GM19240 (cell line): ENCODE measurements at regions not wholly inside any gene's neighbourhood (a gene's known extent, or its start where the extent isn't known, plus 50 kb on each side); places are given as distances from the start of the nearest gene placed in this dataset.

Experiments used
- DNase-seq: peaks from one replicate; pipeline ENCODE4 v3.0.0; 2011; ENCODE audit warnings: low spot score; ENCODE audit not compliant: insufficient read length

DNA sequence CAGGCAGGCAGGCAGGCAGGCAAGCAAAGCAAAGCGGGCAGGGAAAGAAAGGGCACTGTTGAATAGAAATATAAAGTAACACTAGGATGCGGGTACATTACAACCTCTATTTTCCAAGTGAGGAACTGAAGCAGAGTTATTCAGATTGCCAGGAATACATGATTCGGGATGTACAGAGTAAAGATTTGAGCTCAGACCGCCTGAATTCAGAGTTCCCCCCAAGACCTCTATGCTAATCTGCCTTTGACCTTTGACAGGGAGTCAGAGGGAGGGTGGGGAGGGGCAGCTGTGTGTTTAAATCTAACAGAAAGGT, 271.9 kb upstream of the SMIM31 start:
- DNase-seq, result no peak

DNA sequence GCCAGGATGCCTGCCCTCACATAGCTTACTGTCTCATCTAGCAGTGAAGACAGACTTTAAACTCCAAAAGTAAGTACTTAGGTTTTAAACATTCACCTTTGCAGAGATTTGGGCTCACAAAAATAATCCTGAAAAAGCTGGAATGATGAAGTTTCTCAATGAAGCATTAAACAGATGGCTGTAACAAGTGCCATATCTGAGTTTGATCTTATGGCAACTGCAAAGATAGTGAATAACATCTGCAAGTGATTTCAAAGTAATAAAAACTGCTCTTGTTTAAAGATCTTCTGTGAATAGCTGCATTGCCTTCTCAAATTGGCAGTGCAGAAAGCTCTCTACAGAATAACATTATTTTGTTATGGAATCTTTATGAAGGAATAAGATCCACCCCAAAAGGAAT, 271.2 kb upstream of the SMIM31 start:
- no peak for DNase-seq

- no peak for DNase-seq
These were observed 270.2 kb upstream of the SMIM31 start for GRCh38 chr4:164483711-164484110.

- DNase-seq, result no peak
These were observed 269.4 kb upstream of the SMIM31 start for GRCh38 chr4:164484551-164484950.

- no peak for DNase-seq
These were observed 268.8 kb upstream of the SMIM31 start for GRCh38 chr4:164485136-164485535.

- no peak for DNase-seq
These were observed 265.8 kb upstream of the SMIM31 start for GRCh38 chr4:164488114-164488513.

DNA sequence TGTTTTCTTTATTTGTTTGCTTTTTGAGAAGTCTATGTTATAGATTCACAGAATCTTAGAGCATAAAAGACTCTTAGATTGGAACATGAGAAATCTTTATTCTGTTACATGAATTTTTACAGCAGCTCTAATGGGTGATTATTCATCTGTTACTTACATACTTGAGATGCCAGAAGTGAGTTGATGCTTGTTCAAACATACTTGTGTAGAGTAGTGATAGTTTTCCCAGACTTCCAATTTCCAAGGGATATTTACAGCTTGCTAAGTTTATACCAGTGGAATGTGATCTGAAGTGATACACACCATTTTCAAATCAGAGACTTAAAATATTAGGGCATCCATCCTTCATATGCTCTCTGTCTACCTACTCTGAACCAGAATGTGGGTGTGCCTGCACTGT, 252.9 kb upstream of the SMIM31 start:
- DNase-seq, result no peak

DNA sequence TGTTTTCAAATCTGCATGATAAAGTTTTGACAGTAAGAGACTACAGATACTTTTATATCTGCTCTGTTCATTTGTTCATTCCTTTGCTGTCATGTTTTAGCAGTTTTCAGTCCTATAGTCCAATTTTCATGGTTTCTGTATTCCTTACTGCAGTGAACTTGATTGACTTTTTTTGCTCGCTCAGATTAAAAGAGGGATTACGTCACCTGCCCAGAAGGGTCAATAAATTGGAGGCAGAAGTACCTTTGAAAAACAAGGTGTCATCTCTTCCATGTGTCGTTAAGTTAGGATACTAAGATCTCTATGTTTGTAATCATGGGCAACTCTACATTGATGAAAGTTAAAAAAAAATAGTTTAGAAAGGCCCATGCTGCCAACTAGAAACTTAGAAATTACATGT, 250.1 kb upstream of the SMIM31 start:
- no peak for DNase-seq

- DNase-seq, result no peak
These were observed 245.8 kb upstream of the SMIM31 start for GRCh38 chr4:164508097-164508496.

GRCh38 chr4:164508771-164509170, 245.2 kb upstream of the SMIM31 start:
- DNase-seq, result no peak

- DNase-seq, result no peak
These were observed 244.0 kb upstream of the SMIM31 start for GRCh38 chr4:164509951-164510350.

DNA sequence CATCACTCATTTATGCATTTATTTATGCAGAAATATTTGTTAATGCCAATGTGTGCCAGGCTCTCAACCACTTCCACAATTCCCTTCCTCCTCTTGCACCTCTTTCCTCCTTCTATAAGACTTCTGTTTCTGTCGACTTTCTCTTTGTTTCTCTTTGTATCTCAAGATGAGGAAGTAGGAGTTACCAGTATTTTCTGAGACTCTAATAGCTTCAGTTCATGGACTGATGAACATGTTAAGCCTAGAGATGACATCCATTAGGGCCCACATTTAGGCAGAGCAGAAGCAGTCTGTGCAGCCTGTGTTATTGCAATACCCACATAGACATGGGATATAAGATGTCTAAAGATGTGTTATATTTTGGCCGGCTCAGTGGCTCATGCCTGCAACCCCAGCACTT, 241.8 kb upstream of the SMIM31 start:
- no peak for DNase-seq

- no peak for DNase-seq
These were observed 239.2 kb upstream of the SMIM31 start for GRCh38 chr4:164514765-164515164.

GRCh38 chr4:164524789-164525188, 229.1 kb upstream of the SMIM31 start:
- no peak for DNase-seq

DNA sequence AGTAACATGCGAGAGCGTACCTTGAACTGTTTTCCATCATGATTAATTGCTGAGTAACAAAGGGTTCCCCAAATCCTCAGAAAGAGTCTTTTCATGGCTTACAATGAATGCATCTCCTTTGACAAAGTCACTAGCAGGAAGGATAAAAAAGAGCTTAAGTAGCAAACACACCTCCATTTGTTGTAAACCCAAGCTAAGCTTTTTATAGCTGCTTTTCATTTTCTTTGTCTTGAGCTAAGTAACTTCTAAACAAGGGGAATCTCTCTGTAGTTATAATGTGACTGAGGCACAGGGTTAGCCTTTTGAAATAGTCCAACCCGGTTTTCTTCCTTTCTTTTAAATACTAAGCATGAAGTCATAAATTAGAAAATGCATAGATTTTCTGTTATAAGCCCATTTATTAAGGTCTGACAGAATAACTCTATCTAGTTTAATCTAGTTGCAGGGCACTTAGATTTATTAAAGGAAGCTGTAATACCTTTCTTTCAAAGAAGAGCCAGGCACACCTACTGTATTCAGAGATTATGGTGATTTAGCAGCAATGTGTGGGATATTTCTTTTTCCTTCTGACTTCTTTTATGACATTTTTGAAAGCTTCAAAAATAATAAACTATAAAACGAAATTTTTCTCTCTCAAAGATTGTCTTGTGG, 226.9 kb upstream of the SMIM31 start:
- no peak for DNase-seq

DNA sequence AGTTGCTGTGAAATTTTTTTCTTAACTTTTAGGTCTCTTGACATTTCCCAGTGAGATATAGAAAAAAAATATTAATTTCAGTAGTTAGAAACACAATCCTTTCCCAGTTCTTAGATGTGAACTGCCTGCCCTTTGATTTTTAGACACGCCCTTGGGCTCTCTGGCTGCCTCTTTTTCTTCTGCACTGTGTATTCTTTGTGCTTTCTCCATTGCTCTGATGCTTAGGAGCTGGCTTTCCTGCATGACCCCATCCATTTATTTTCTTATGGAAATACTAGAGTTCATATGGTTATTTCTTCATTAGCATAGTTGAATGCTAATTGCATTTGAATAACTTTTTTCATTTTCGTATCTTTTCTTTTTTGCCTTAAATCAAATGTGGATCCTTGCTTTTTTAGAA, 224.9 kb upstream of the SMIM31 start:
- DNase-seq, result no peak

- DNase-seq, result no peak
These were observed 224.4 kb upstream of the SMIM31 start for GRCh38 chr4:164529486-164529885.

DNA sequence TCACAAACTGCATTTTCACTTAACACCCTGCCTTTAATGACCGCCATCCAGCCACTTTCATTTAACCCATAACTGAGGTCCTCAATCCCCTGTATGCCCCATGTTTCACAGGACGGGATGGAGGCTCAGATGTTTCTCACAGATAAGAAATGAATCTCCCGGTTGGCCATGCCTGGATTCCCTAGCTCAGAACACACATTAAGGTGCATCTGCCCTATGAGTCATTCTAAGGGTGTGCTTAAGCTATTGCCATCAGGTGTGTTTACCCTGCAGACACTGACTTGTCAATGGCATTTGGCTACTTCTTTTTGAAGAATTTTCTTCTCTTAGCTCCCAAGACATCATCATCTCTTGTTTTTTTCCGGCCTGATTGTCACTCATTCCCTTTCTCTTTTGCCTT, 222.6 kb upstream of the SMIM31 start:
- no peak for DNase-seq

- no peak for DNase-seq
These were observed 217.1 kb upstream of the SMIM31 start for GRCh38 chr4:164536814-164537213.

GRCh38 chr4:164538097-164538496, 215.8 kb upstream of the SMIM31 start:
- no peak for DNase-seq

DNA sequence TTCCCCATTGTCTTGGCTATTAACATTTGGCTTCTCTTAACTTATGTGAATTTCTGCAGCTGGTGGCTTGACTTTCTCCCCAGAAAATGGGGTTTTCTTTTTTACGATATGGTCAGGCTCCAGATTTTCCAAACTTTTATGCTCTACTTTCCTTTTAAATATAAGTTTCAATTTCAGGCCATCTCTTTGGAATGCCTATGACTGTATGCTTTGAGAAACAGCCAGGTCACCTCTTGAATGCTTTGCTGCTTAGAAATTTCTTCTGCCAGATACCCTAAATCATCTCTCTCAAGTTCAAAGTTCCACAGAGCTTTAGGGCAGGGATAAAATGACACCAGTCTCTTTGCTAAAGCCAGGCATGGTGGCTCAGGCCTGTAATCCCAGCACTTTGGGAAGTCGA, 212.9 kb upstream of the SMIM31 start:
- no peak for DNase-seq

GRCh38 chr4:164542431-164542830, 211.5 kb upstream of the SMIM31 start:
- no peak for DNase-seq

DNA sequence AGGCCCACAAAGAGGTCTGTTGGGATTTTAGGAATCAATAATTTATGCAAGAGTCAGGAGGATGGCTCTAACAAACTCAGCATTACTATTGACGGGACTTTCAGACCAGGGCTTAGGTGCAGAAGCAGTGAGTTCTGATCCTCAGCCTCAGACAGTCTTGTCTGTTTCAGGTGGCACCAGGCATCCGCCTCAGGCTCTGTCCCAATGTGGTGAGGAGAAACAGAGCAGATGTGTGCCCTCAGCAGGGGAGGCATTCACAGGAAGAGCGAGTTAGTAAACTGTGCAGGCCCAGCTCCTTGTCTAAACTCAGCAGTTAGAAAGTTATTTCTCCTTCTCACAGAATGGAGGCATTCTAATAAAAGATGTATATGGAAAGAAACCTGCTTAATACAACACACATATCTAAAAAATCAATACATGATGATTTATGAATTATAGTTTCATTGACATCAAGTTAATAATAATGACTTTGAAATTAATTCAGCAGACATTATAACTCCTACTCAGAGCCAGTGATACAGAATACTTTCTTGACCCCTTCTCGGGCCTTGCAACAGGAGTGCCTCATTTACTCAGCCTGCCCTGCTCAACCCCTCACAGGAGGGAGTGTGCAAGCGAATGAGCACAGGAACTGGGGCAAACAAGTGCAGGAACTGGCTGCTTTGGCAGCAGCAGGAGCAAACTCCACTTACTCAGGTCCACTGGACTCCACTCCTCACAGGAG, 202.8 kb upstream of the SMIM31 start:
- DNase-seq, result no peak

DNA sequence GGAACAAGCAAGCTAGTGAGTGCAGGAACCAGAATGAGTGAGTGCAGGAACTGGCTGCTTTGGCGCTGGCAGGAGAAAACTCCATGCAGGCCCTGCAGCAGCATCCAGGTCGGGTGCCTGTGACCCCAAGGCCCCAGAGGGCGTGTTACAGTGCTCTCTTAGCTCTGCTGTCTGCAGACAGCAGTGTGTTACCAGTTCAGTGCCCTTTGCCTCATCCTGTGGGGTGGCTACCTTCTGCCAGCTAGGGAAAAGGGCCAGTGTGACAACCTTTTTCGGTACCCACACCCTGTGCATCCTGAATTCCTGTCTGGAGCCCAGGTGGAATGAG, 202.3 kb upstream of the SMIM31 start:
- no peak for DNase-seq
